Endothelial cell of umbilical vein (primary cell): ENCODE measurements at regions not wholly inside any gene's neighbourhood (a gene's known extent, or its start where the extent isn't known, plus 50 kb on each side); places are given as distances from the start of the nearest gene placed in this dataset.

ENCODE experiments used
- BruUV-seq: library from RNA; stranded (reverse); fragments of 400-500 nt; replicated peaks from 2 replicates; lab custom pipeline; 2021; lab: Mats Ljungman, UMichigan
- CTCF ChIA-PET: fragments of 300-600, 350-600 bp; sonication (Branson Sonifier 250); formaldehyde crosslinking; loops from one replicate; lab custom pipeline; 2021; ENCODE audit warnings: antibody characterized with exemption, inconsistent platforms; lab: Charles Lee
- POLR2A ChIA-PET: fragments of 300-600, 350-600 bp; sonication (Branson Sonifier 250); formaldehyde crosslinking; loops from one replicate; lab custom pipeline; 2021; ENCODE audit warnings: antibody characterized with exemption, inconsistent platforms; lab: Charles Lee
- DNase-seq: peaks from one replicate; pipeline ENCODE4 v3.0.0-alpha.2; 2011; ENCODE audit warnings: low read depth, low spot score
- FAIRE-seq: peaks from 2 replicates; lab custom pipeline; 2011; peaks lifted over from hg19 to GRCh38; lab: Jason Lieb, UNC
- H2AFZ ChIP-seq: 2 replicates; pipeline ENCODE4 v1.6.0; 2012; ENCODE audit warnings: low read depth, low read length, control low read depth, inconsistent platforms
- H3K27ac ChIP-seq: 2 replicates; pipeline ENCODE4 v1.5.1; 2011; ENCODE audit warnings: low read depth, mild to moderate bottlenecking, control low read depth, low read length, moderate library complexity; ENCODE audit not compliant: insufficient read depth
- H3K27me3 ChIP-seq, 2 experiments: 2 replicates each; pipeline versions ENCODE4 v1.6.0 to v1.6.1; 2011; ENCODE audit warnings: low read length in 2 of 2, mixed read lengths in 1 of 2; ENCODE audit not compliant: control insufficient read depth in 2 of 2, insufficient read depth in 2 of 2
- H3K36me3 ChIP-seq, 2 experiments: 2 replicates in 1 of 2; 3 replicates in 1 of 2; pipeline ENCODE4 v1.5.1; 2011; ENCODE audit warnings: low read length in 2 of 2, mild to moderate bottlenecking in 1 of 2, moderate library complexity in 1 of 2; ENCODE audit not compliant: control insufficient read depth in 2 of 2, insufficient read depth in 2 of 2; ENCODE audit errors: extremely low read depth in 1 of 2
- H3K4me1 ChIP-seq: 3 replicates; pipeline ENCODE4 v1.5.1; 2011; ENCODE audit warnings: mild to moderate bottlenecking, low read length; ENCODE audit not compliant: control insufficient read depth, insufficient read depth; ENCODE audit errors: extremely low read depth
- H3K4me2 ChIP-seq: 2 replicates; pipeline ENCODE4 v1.6.1; 2011; ENCODE audit warnings: low read length, control low read depth, mixed read lengths; ENCODE audit not compliant: insufficient read depth
- H3K4me3 ChIP-seq, 3 experiments: fragments of 200-600 bp in 1 of 3; sonication (generic), shearing (Covaris generic) in 1 of 3; replicated peaks in 1 of 3; 2 replicates each; pipeline ENCODE4 v1.5.1; 2011 to 2016; ENCODE audit warnings: control low read depth in 3 of 3, low read length in 3 of 3, mild to moderate bottlenecking in 2 of 3, inconsistent platforms in 1 of 3, low read depth in 1 of 3, moderate library complexity in 1 of 3; ENCODE audit not compliant: insufficient read depth in 1 of 3
- H3K79me2 ChIP-seq: 2 replicates; pipeline ENCODE4 v1.6.0; 2012; ENCODE audit warnings: low read length, inconsistent platforms; ENCODE audit not compliant: control insufficient read depth, insufficient read depth
- H3K9ac ChIP-seq: replicated peaks from 2 replicates; pipeline ENCODE3; 2011; ENCODE audit warnings: low read length, control low read depth; ENCODE audit not compliant: insufficient read depth; ENCODE audit errors: extremely low read depth
- H3K9me1 ChIP-seq: replicated peaks from 3 replicates; pipeline ENCODE4 v1.6.0; 2011; ENCODE audit warnings: mild to moderate bottlenecking, low read length; ENCODE audit not compliant: control insufficient read depth, insufficient read depth; ENCODE audit errors: extremely low read depth
- H3K9me3 ChIP-seq: replicated peaks from 2 replicates; pipeline ENCODE4 v1.5.1; 2012; ENCODE audit warnings: low read length, inconsistent platforms; ENCODE audit not compliant: control insufficient read depth, insufficient read depth
- H4K20me1 ChIP-seq: replicated peaks from 2 replicates; pipeline ENCODE3; 2011; ENCODE audit warnings: mild to moderate bottlenecking, low read length; ENCODE audit not compliant: control insufficient read depth, insufficient read depth; ENCODE audit errors: extremely low read depth
- CTCF ChIP-seq, 2 donors: IDR thresholded peaks; 1 replicate in 1 of 2; 2 replicates in 1 of 2; pipeline ENCODE4 v1.5.1; 2011; ENCODE audit warnings: low read length in 2 of 2, mild to moderate bottlenecking in 2 of 2, moderate library complexity in 2 of 2, control low read depth in 1 of 2, inconsistent platforms in 1 of 2, low read depth in 1 of 2; ENCODE audit not compliant: insufficient read depth in 1 of 2; ENCODE audit errors: extremely low read depth in 1 of 2
- GATA2 ChIP-seq: IDR thresholded peaks from 2 replicates; pipeline ENCODE4 v1.7.0; 2011; ENCODE audit warnings: low read depth, mild to moderate bottlenecking, moderate library complexity, mixed read lengths, low read length; ENCODE audit not compliant: insufficient read length, insufficient read depth
- JUN ChIP-seq: IDR thresholded peaks from 2 replicates; pipeline ENCODE4 v1.6.1; 2011; ENCODE audit warnings: borderline replicate concordance, low read depth; ENCODE audit not compliant: insufficient read length, insufficient read depth
- MAX ChIP-seq: IDR thresholded peaks from 2 replicates; pipeline ENCODE4 v1.6.1; 2011; ENCODE audit not compliant: insufficient read depth, insufficient read length
- MYC ChIP-seq: IDR thresholded peaks from one replicate; pipeline ENCODE4 v1.6.1; 2011; ENCODE audit warnings: mild to moderate bottlenecking, low read depth, low read length
- POLR2A ChIP-seq: IDR thresholded peaks from 2 replicates; pipeline ENCODE4 v1.6.1; 2012; ENCODE audit warnings: low read depth, mild to moderate bottlenecking, control low read depth, low read length
- POLR2AphosphoS5 ChIP-seq: IDR thresholded peaks from 2 replicates; pipeline ENCODE4 v1.6.1; 2012; ENCODE audit warnings: low read depth, mild to moderate bottlenecking, control low read depth, low read length, moderate library complexity; ENCODE audit not compliant: insufficient read depth
- dilution Hi-C: fragments of 300-500 bp; cut with MboI; formaldehyde crosslinking; loops from one replicate; pipeline ENCODE4 v1.15.0; 2019; ENCODE audit warnings: low sequenced_read_pairs; ENCODE audit not compliant: extremely low pct_ligation_motif_present
- intact Hi-C: fragments of 100-400 bp; cut with micrococcal nuclease; formaldehyde crosslinking; loops from one replicate; pipeline ENCODE4 v1.10.0; 2022

- H3K4me2 ChIP-seq: no peak overlapping the region
- FAIRE-seq (no peak), DNase-seq (no peak)
- no TSS peak for BruUV-seq
- ChIA-PET POLR2A (no interaction called here), CTCF (no interaction called here)
- intact Hi-C loops: no loop called here
- no peaks in the 10 kb centered on the region for H3K36me3 ChIP-seq
- no peaks in the 10 kb centered on the region for H3K27me3 ChIP-seq
- no peak overlapping the region for H3K9ac ChIP-seq
- no peaks in the 10 kb centered on the region for H3K4me1 ChIP-seq
- dilution Hi-C loops: no loop called here
- no peaks in the 10 kb centered on the region for H3K79me2 ChIP-seq
- H4K20me1 ChIP-seq: no peaks in the 10 kb centered on the region
- no peak for TF ChIP-seq MYC
- TF ChIP-seq POLR2AphosphoS5: no peak
- TF ChIP-seq CTCF (IDR thresholded peaks at IDR 0.05; ENCODE audit: extremely low read depth in 1 of 2, insufficient read depth in 1 of 2, low read depth in 1 of 2, low read length in 2 of 2): no peak
- no peak for TF ChIP-seq MAX
- no peak for TF ChIP-seq GATA2
- H3K4me3 ChIP-seq: no peak overlapping the region
- H3K27ac ChIP-seq: no peak overlapping the region
- peaks cover 7% of the 10 kb centered on the region for H3K9me3 ChIP-seq
- no peak overlapping the region for H2AFZ ChIP-seq
- no peaks in the 10 kb centered on the region for H3K9me1 ChIP-seq
These were observed 419.4 kb upstream of the JARID2 start for GRCh38 chr6:14826456-14826855.

GRCh38 chr6:14827354-14827753, 418.5 kb upstream of the JARID2 start:
- no peak for DNase-seq
- POLR2A ChIA-PET: no interaction called here
- H2AFZ ChIP-seq: no peak overlapping the region
- H3K27me3 ChIP-seq: no peaks in the 10 kb centered on the region
- H3K4me2 ChIP-seq: no peak overlapping the region
- no peaks in the 10 kb centered on the region for H3K4me1 ChIP-seq
- TF ChIP-seq POLR2A: no peak
- no peak for TF ChIP-seq MAX
- TF ChIP-seq JUN: no peak
- TF ChIP-seq MYC: no peak
- dilution Hi-C loops (no loop called here), intact Hi-C loops (no loop called here)
- H3K36me3 ChIP-seq: no peaks in the 10 kb centered on the region
- CTCF ChIA-PET: no interaction called here
- H4K20me1 ChIP-seq: no peaks in the 10 kb centered on the region
- H3K9me1 ChIP-seq: no peaks in the 10 kb centered on the region
- peaks cover 4% of the 10 kb centered on the region for H3K9me3 ChIP-seq
- no peak overlapping the region for H3K27ac ChIP-seq
- no peak overlapping the region for H3K4me3 ChIP-seq
- FAIRE-seq: no peak
- H3K9ac ChIP-seq: no peak overlapping the region
- no TSS peak for BruUV-seq
- H3K79me2 ChIP-seq: no peaks in the 10 kb centered on the region
